Activated CD4-positive, alpha-beta T cell treated with anti-CD3 and anti-CD28 coated beads, Interleukin-2, Interleukin-4, amounts not matched to agents 100 ng/mL and 50 ng/mL, durations not matched to agents 16 hours and 8 hours (primary cell): ENCODE measurements at regions not wholly inside any gene's neighbourhood (a gene's known extent, or its start where the extent isn't known, plus 50 kb on each side); places are given as distances from the start of the nearest gene placed in this dataset.

Experiments
- DNase-seq: peaks from one replicate; pipeline ENCODE4 v3.0.0-alpha.2; 2020; ENCODE audit warnings: low spot score

GRCh38 chr2:207257251-207258250 is 91.8 kb upstream of the KLF7 start:
- no peak for DNase-seq

- no peak for DNase-seq
Observed at GRCh38 chr2:207258263-207258991, 92.7 kb upstream of the KLF7 start.

- no peak for DNase-seq
Observed at GRCh38 chr2:207260021-207260420, 94.3 kb upstream of the KLF7 start.

- DNase-seq: no peak
Observed at GRCh38 chr2:207260947-207261346, 95.2 kb upstream of the KLF7 start.

- no peak for DNase-seq
Observed at GRCh38 chr2:207264310-207264709, 98.6 kb upstream of the KLF7 start.

GRCh38 chr2:207265332-207265731 is 99.6 kb upstream of the KLF7 start:
- DNase-seq: no peak

- DNase-seq: no peak
Observed at GRCh38 chr2:207265869-207266268, 100.1 kb upstream of the KLF7 start.

- no peak for DNase-seq
Observed at GRCh38 chr2:207266648-207267047, 100.9 kb upstream of the KLF7 start.

- no peak for DNase-seq
Observed at GRCh38 chr2:207269038-207269437, 103.3 kb upstream of the KLF7 start.

GRCh38 chr2:207274530-207275189 is 108.9 kb upstream of the KLF7 start:
- DNase-seq: no peak

GRCh38 chr2:207275779-207276178 is 110.0 kb upstream of the KLF7 start:
- no peak for DNase-seq

- no peak for DNase-seq
Observed at GRCh38 chr2:207276248-207276647, 110.5 kb upstream of the KLF7 start.

- no peak for DNase-seq
Observed at GRCh38 chr2:207276858-207277257, 111.1 kb upstream of the KLF7 start.

- peak; percentile 53 for DNase-seq
Observed at GRCh38 chr2:207279520-207279919, 113.8 kb upstream of the KLF7 start.

GRCh38 chr2:207281436-207281835 is 115.7 kb upstream of the KLF7 start:
- no peak for DNase-seq

GRCh38 chr2:207282916-207283315 is 117.2 kb upstream of the KLF7 start:
- no peak for DNase-seq

- DNase-seq: no peak
Observed at GRCh38 chr2:207283356-207283755, 117.6 kb upstream of the KLF7 start.

GRCh38 chr2:207284556-207285472 is 119.1 kb upstream of the KLF7 start:
- no peak for DNase-seq

GRCh38 chr2:207285473-207285815 is 119.7 kb upstream of the KLF7 start:
- DNase-seq: no peak

- peak; percentile 74 for DNase-seq
Observed at GRCh38 chr2:207286106-207286505, 120.4 kb upstream of the KLF7 start.

- peak; percentile 40 for DNase-seq
Observed at GRCh38 chr2:207288628-207289027, 122.9 kb upstream of the KLF7 start.
